Omental fat pad (tissue), 3 donors: ENCODE measurements at regions not wholly inside any gene's neighbourhood (a gene's known extent, or its start where the extent isn't known, plus 50 kb on each side); places are given as distances from the start of the nearest gene placed in this dataset.
"Not testable (repeated sequence)": the region's sequence is repeated elsewhere in the genome, so short reads cannot be mapped to it uniquely, and the experiment has no call there.

Source experiments
- ATAC-seq: fragments of 150-250 bp; one replicate; pipeline ENCODE4 v1.9.1; 2016; ENCODE audit warnings: mild to moderate bottlenecking, moderate library complexity; ENCODE audit not compliant: low FRiP score
- DNase-seq: peaks from one replicate; pipeline ENCODE4 v3.0.0-alpha.2; 2019; ENCODE audit warnings: low spot score
- CTCF ChIP-seq, 3 donors: fragments of 450-650 bp; IDR thresholded peaks; one replicate each; pipeline ENCODE4 v1.5.1; 2016 to 2017; ENCODE audit warnings: antibody characterized with exemption in 3 of 3, mild to moderate bottlenecking in 3 of 3, moderate library complexity in 2 of 3

- DNase-seq, result no peak
- no peak for TF ChIP-seq CTCF (IDR thresholded peaks at IDR 0.05)
- no peak for ATAC-seq
These were observed 911.0 kb downstream of the UQCRFS1 start for GRCh38 chr19:28301961-28302360.

- ATAC-seq (no peak), DNase-seq (no peak)
- TF ChIP-seq CTCF (IDR thresholded peaks at IDR 0.05), result no peak
These were observed 911.5 kb downstream of the UQCRFS1 start for GRCh38 chr19:28301463-28301862.

- no peak for TF ChIP-seq CTCF (IDR thresholded peaks at IDR 0.05)
- ATAC-seq (no peak), DNase-seq (no peak)
These were observed 913.3 kb downstream of the UQCRFS1 start for GRCh38 chr19:28299649-28300048.

GRCh38 chr19:28297586-28298157, 915.3 kb downstream of the UQCRFS1 start:
- TF ChIP-seq CTCF (IDR thresholded peaks at IDR 0.05), result no peak
- DNase-seq, result no peak

GRCh38 chr19:28297036-28297435, 915.9 kb downstream of the UQCRFS1 start:
- TF ChIP-seq CTCF (IDR thresholded peaks at IDR 0.05), result no peak
- ATAC-seq, result no peak

More at GRCh38 chr19:28297586-28298157, 915.3 kb downstream of the UQCRFS1 start:
- ATAC-seq, result no peak

GRCh38 chr19:28296506-28296905, 916.4 kb downstream of the UQCRFS1 start:
- ATAC-seq (no peak), DNase-seq (no peak)
- no peak for TF ChIP-seq CTCF (IDR thresholded peaks at IDR 0.05)

More at GRCh38 chr19:28297036-28297435, 915.9 kb downstream of the UQCRFS1 start:
- no peak for DNase-seq

- not testable (repeated sequence) for DNase-seq, ATAC-seq
These were observed 918.0 kb downstream of the UQCRFS1 start for GRCh38 chr19:28294975-28295374.
